Peyer's patch (tissue), 4 donors: ENCODE measurements at regions not wholly inside any gene's neighbourhood (a gene's known extent, or its start where the extent isn't known, plus 50 kb on each side); places are given as distances from the start of the nearest gene placed in this dataset.

Source experiments
- POLR2A ChIP-seq, 2 donors: fragments of 450-650 bp; IDR thresholded peaks; one replicate each; pipeline ENCODE4 v1.5.1; 2017; ENCODE audit warnings: antibody characterized with exemption in 2 of 2, mild to moderate bottlenecking in 2 of 2, moderate library complexity in 2 of 2
- TF ChIP-seq, protein P1 (sequence below), 6 experiments: fragments of 450-650 bp in 4 of 6; fragments of 200-600 bp in 2 of 6; sonication (generic) in 1 of 6; IDR thresholded peaks; one replicate each; pipeline ENCODE4 v1.5.1; 2017 to 2019; ENCODE audit warnings: antibody characterized with exemption in 6 of 6, mild to moderate bottlenecking in 3 of 6, moderate library complexity in 1 of 6

- TF ChIP-seq, protein P1, sequence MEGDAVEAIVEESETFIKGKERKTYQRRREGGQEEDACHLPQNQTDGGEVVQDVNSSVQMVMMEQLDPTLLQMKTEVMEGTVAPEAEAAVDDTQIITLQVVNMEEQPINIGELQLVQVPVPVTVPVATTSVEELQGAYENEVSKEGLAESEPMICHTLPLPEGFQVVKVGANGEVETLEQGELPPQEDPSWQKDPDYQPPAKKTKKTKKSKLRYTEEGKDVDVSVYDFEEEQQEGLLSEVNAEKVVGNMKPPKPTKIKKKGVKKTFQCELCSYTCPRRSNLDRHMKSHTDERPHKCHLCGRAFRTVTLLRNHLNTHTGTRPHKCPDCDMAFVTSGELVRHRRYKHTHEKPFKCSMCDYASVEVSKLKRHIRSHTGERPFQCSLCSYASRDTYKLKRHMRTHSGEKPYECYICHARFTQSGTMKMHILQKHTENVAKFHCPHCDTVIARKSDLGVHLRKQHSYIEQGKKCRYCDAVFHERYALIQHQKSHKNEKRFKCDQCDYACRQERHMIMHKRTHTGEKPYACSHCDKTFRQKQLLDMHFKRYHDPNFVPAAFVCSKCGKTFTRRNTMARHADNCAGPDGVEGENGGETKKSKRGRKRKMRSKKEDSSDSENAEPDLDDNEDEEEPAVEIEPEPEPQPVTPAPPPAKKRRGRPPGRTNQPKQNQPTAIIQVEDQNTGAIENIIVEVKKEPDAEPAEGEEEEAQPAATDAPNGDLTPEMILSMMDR (IDR thresholded peaks at IDR 0.05): no peak
- TF ChIP-seq POLR2A (IDR thresholded peaks at IDR 0.05): no peak
These were observed 199.1 kb upstream of the TCF21 start for GRCh38 chr6:133689863-133690262.
